IPS-NIHi11 (cell line): ENCODE measurements at regions not wholly inside any gene's neighbourhood (a gene's known extent, or its start where the extent isn't known, plus 50 kb on each side); places are given as distances from the start of the nearest gene placed in this dataset.

Source experiments
- DNase-seq: peaks from one replicate; pipeline ENCODE4 v3.0.0; 2012; ENCODE audit warnings: mixed read lengths, low spot score

DNA sequence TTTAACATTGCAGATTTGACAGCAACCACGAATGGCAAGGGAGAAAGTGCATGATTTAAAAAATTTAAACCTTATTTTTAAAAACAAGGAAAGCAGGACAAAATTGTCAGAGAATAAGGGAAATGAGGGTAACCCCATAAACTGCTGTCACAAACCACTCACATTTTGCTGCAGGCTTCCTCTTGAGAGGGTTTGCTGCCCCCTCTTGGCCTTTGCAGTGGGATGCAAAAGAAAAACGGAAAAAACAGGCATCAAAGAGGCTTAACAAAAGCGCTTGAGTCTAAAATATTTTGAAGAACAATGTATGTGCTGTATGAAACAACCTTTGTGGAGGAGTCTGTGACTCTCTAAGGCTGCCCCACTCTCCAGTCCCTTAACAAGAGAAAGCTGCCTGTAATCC is 91.6 kb downstream of the TMX3 start:
- DNase-seq: peak; percentile 59

DNA sequence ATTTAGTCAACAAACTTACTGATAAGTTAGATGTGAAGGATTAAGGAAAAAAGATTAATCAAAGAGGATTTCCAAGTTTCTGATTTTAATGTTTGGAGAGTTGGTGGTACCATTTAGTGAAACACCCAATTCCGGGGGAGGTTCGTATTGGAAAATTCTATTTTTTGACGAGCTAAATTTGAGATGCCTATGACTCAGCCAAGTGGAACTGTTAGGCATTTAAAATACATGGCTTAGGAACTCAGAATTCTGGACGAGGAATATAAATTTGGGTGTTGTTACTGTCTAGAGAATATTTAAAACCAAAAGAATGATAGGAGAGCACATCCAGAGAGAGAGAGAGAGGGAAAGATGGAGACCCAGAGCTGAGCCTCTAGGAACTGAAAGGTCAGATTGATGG is 103.6 kb downstream of the TMX3 start:
- DNase-seq: no peak

DNA sequence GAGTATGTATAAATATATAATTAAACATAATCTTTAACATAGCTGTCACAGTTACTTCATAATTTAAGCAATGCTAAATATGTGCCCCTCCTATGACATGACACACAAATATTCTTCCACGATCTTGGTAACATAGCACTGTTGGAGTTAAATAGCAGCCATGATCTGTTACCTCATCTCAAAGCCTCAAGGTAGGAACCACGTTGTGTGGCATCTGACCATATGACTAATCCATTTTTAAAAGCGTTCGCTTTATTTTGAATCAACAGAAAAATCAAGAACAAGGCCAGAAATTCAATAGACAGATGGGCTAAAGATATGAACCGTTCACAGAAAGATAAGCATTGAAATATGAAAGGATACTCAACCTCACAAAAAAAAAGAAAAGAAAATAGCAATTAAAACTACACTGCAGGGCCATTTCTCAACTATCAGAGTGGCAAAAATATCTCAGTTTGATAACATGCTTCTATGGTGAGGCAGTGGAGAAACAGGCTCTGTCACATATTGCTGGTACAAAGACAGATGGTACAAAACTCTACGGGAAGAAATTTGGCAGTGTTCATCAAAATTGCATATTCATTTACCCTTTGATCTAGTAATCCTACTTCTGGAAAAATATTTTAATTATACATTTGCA is 105.9 kb downstream of the TMX3 start:
- no peak for DNase-seq

DNA sequence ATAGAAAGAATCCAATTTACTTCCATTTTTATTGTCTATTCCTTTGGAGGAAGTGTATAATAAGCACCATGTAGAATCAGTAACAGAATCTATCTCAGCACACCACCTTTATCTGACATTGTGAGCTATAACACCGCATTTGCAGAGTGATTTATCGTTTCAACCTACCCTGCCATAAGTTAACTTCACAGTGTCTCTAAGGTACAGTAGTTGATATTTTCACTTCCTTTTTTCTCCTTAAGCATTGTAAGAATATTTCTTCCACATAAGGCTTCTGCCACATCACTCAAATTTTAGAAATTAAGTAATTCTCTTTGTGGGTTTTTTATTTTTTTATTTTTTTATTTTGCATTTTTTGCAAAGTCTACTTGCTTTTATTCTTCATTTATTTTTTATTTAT is 107.1 kb downstream of the TMX3 start:
- no peak for DNase-seq

DNA sequence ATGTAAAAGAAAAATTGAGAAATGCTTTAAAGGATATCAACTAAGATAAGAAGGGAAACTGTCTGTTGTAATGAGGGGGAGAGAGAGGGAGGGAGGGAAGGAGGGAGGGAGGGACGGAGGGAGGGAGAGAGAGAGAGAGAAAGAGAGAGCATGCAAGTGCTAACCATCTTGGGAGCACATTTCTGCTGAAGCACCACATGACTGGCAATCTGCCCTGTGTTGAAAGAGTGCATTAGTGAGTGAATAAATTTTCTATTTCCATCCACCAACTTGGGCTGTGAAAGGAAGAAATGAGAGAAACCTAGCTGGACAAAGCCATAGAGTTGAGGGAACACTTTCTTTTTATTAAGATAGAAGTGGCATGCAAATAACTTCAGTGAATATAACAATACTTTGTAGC is 110.7 kb downstream of the TMX3 start:
- DNase-seq: no peak

DNA sequence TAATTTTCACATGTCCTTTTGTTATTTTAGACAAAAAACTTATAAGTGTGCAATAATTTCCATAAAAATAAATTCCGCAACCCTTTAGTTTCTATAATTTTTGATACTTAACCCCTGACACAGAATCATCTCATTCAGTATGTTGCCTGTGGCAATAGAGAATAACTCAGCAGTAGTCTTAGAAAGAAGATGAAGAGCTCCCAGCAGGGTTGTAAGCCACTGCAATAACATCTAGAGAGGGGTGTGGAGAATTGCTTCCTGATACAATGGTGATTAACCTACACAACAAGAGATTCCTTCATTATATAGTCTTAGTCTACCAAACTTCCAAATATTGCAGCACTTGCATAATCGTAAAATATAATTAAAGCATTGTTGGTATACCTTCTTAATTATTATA is 118.9 kb downstream of the TMX3 start:
- DNase-seq: no peak

DNA sequence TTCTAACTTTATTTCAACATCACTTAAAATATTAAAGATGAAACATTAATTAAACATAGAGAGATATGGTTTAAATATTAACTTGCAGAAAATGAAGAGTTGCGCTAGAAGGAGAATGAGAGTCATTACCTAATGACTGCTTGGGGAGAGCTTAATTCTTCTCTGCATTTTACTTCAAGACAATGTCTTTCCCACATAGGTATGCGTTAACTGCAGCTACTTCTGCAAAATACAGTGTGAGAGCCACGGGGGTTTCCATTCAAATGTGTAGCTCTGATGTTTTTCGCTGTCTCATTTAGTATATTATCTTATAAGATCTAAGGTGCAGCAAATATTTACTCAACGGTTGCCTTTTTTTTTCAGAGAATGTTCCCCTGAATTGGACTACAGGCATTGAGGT is 126.7 kb downstream of the TMX3 start:
- DNase-seq: no peak

DNA sequence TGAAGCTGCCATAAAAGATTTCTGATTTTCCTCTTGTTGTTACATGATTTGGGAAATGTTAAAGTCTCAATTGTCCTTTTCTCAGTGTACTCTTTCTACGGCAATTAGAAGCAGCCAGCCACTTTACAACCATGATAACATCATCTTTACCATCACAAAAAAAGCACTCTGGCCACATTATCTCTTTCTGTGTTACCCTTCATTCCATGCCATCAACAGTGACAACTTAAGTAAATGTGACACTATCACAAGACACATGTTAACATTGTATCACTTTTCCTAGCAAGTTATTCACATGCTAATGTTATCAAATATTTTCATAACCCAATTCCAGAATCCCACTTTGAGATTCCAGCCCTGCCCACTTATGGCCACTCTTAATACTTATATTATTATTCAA is 131.2 kb downstream of the TMX3 start:
- no peak for DNase-seq

DNA sequence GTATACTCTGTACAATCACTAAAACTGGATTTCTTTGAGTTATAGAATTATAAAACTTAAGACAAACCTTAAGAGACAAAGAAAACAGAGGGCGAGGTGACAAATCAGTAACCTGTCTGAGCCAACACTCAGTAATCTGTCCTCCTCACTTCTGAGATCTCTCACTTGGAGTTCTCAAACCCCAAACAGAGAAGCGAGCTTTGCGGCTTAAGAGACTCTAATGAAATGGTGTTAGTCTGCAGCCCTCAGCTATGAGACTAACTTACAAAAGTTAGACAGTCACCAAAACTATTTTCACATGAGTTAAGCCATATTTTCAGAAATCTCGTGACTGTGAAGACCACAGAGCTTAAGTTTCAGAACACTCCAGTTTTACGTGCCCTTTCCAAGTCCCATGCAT is 140.6 kb downstream of the TMX3 start:
- DNase-seq: no peak

DNA sequence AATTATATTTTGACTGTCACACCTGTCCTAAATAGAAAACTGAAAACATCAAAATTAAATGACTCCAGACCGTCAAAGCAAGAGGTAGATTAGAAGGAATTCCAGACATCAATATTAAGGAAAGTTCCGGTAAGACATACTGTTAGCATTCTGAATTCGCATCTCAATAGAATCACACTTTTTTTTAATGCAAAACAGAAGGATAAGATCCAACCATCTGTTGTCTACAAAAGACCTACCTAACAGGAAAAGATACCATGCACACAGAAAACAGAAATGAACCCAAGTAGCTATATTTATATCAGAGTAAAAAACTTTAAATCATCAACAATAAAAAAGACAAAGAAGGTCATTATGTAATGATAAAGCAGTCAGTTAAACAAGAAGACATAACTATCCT is 145.0 kb downstream of the TMX3 start:
- no peak for DNase-seq

DNA sequence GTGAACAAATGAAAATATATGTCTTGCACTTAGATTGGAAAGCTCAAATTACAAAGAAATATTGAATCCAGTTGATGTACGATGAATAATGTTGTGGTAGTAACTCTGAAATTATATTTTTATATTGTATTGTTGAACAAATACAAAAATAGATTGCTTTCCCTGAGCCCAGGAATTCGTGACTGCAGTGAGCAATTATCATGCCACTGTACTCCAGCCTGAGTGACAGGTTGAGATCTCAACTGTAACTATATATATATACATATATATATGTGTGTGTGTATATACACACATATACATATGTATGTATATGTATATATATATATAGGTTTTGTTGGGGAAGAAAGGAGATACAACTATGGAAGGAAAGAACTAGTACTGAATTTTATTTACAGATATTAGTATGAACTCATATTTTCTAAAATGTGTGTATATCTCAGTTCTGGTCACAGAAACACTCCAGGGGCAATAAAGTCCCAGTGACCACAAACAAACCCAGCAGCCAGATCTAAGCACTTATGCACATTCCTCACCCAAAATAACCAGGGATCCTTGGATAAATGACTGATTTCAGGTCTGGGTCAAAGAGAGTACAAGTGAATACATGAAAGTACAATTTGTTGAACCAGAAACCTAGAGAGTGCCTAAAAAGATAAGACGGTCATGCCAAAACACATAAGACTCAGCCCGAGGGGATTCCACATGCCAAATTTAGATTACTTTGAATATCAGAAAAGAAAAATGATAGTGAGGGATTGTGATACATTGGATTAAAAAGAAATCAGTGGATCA is 146.3 kb downstream of the TMX3 start:
- DNase-seq: no peak

DNA sequence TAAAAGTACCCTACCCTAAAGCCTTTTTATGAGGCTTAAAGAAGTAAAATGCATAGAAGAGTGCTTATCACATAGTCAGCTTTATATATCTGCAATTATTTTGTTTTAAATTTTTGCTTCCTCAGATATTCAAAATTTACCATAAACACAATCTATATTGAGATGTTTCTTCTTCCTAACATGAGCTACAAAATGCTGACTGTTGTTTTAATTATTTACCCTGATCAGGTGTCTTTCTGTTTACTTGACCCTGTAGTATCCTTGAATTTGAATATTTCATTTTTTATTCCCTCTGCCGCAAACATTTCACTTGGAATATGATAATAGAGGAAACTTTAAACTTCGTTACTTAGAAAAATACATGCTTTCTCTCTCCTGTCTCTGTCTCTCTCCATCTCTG is 147.9 kb downstream of the TMX3 start:
- DNase-seq: no peak

DNA sequence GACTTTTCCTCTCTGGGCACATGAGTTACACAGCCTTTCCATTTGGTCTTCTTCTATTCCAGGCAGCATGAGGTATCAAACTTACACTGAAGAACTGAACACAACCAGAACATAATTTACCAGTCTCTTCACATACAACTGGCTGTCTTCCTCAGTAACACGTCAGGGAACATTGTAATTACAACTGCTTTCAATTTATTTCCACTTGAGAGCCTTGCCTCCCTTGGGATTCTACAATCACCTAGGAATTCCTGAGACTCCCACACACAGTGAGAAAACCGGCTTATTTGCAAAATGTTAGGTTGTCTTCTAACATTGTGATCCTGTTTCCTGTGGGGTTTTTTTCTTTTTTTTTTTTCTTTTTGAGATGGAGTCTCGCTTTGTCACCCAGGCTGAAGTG is 149.9 kb downstream of the TMX3 start:
- no peak for DNase-seq

DNA sequence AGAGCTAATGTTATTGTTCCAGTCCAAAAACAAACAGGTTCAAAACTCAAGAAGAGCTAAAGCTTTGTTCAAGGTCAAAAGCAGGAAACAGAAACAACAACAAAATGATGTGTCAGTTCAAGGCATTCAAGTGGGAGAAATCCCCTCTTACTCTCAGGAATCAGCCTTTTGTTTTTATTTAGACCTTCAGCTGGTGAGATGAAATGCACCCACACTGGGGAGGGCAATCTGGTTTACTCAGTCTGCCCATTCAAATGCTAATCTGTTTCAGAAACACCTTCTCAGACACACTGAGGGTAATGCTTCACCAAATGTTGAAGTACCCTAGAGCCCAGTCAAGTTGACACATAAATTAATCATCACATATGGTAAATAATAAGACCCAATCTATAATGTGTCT is 150.6 kb downstream of the TMX3 start:
- peak; percentile 9 for DNase-seq

DNA sequence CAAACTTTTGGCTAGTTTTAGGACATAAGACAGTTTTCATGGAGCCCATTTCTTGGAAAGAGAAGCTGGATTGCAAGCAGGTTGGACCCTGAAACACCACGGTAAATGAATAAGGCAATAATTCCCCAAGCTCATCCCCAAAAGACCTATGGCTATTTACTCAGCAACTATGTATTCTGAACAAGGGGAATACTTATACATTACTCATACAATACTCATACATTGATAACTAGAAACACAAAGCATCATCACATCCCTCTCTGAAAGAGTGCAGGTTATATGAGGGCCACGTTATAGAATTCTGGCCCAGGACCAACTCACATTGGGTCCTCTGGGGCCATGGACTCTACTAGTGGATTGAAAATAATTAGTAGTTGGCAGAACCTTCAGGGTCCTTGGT is 154.8 kb downstream of the TMX3 start:
- no peak for DNase-seq

DNA sequence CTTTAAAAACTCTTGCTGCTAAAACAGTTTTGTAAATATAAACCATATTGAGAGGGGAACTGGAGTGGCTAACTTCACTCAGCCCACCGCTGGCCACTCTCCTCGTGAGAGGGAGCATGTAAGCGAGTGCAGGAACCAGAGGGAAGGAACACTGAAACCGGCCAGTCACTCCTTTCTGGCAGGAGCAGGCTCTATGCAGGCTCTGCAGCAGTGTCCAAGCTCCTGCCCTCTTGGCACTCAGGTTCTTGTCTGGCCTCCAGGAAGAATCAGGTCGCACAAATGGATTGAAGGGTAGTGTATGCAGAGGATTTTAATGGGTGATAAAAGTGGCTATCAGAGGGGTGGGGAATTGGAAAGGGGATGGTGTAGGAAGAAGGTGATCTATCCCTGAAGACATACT is 157.7 kb downstream of the TMX3 start:
- no peak for DNase-seq

DNA sequence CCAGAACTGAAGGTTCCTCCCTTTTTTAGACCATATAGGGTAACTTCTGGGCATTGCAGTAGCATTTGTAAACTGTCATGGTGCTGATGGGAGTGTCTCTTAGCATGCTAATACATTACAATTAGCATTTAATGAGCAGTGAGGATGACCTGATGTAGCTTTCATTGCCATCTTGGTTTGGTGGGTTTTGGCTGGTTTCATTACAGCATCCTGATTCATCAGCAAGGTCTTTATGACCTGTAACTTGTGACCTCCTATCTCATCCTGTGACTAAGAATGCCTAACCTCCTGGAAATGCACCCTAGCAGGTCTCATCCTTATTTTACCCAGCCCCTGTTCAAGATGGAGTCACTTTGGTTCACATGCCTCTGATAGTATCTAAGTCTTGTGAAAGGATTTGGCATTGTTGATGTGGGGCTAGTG is 159.0 kb downstream of the TMX3 start:
- DNase-seq: no peak

DNA sequence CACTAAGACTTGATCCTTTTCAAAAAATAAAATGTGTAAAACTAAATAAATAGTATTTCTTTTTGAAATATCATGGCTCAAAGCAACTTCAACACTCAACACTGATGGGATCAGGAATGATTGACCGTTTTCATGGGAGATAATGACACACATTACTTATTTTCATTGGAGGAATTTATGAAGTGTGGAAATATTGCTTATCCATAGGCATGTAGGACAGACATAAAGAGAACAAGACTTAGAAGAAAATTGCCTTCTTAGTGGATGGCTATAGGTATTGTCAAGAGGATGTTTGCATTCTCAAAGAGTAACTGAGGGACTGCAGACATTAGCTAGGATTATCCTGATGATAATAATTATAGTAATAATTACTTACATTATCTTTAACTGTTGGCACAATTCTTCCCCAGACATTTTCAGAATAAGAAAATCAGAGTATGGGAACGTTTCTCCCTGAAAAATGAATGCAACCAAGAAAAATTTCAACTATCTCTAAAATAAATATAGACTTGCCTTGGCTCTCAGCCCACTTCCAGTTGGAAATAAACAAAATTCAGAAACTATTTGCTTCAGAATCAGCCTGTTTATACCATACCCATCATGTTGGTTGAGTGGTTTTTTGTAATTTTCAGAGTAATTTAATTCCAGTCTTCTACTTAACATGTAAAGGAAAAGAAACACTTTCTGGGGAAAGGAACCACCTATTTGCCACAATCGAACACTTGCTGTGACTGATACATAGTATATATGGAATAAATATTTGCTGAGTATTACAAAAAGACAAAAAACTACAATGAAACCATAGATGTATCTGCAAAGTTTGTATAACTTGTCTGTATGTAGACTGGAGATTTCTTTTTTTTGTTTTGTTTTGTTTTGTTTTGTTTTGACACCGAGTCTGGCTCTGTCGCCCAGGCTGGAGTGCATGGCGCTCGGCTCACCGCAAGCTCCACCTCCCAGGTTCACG is 165.7 kb downstream of the TMX3 start:
- DNase-seq: no peak

DNA sequence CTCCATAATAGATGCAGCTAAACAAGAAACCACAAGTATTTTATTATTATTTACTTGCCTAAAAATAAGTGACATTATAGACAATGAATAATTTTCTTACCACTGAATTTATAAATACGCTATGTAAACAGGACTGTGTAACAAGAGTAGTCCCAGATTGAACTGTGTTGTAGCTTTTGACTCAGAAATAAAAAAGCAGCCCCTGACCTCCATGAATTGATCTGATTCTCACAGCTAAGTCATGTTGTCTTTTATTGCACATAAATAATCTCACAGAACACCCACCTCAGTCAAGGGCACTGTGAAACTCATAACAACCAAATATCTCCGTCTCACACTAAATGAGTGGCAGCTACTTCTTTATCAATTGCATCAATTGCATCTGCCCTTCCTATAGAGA is 171.6 kb downstream of the TMX3 start:
- DNase-seq: no peak

DNA sequence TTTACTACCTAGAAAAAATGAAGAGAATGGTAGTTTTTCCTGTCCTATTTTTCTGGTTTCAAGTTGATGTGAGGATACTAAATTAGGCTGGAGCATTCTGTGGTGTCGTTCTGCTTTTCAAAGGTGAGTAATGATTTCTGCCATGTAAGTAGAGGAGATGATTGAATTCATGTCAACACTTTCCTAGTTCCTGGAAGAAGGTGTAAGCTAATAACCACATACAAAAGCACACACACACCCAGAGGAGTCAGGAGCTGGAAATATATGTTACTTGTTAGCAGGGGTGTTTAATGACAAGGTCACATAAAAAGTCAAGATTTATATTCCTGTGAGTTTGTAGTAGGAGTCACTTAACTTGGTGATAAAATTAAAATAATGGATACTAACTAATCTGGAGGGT is 172.1 kb downstream of the TMX3 start:
- no peak for DNase-seq

DNA sequence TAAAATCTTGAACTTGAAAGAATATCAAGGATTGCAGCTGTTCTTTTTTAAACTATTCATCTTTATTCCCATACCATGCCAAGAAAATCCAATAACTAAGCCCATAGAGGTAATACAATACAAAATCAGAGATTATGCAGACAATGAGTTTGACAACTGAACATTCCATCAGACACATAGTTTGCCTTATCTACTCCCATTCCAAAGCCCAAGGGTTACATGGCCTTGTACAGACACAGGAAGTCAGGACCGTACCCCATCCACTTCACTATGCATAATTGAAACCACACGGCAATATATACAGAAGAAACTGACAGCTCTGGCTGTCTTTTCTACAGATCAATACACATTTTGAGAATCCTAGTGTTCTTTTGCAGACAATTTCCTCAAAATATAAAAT is 181.3 kb downstream of the TMX3 start:
- DNase-seq: no peak

DNA sequence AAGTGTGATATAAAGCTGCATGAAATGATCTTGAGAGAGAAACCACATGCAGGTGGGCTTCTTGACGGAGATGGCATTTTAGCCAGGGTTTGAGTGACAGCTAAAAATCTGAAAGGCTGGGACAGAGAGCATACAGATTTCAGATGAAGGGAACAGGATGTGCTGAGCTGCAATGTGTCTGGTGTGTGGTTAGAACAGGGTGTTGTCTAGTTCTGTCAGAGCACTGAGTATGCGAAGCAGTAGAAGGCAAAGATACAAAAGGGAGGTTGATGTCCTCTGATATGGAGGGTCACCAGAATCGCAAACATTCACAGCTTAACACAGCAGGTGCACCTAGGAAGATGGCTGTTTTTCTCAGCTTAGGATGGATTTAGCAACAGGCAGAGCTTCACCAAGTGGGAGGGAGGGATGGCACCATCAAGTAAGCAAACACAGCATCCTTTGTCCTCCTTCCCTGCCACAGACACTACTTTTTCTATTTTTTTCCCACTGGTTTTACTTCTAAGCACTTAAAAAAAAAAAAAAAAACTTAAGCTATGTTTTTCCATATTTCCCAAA is 182.5 kb downstream of the TMX3 start:
- no peak for DNase-seq

DNA sequence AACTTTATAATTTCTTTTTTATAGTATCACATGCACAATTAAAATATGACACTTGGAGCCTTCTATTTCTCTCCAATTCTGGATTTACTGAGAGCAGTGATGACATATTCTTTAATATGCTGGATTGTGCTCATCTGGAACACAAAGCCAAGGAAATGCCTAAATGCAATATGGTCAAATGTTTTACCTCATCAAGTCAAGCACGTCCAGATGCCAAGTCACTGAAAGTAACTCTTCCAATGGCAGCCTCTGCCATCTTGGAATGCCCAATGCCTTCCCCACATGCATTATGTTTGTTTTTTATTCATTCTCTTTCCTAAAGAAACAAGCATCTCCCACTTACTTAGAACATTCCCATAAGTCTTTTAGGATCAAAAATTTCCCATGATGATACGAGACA is 189.8 kb downstream of the TMX3 start:
- no peak for DNase-seq
